ENCODE measurements at regions not wholly inside any gene's neighbourhood (a gene's known extent, or its start where the extent isn't known, plus 50 kb on each side); places are given as distances from the start of the nearest gene placed in this dataset.
"Not testable (repeated sequence)": the region's sequence is repeated elsewhere in the genome, so short reads cannot be mapped to it uniquely, and the experiment has no call there.

DNA sequence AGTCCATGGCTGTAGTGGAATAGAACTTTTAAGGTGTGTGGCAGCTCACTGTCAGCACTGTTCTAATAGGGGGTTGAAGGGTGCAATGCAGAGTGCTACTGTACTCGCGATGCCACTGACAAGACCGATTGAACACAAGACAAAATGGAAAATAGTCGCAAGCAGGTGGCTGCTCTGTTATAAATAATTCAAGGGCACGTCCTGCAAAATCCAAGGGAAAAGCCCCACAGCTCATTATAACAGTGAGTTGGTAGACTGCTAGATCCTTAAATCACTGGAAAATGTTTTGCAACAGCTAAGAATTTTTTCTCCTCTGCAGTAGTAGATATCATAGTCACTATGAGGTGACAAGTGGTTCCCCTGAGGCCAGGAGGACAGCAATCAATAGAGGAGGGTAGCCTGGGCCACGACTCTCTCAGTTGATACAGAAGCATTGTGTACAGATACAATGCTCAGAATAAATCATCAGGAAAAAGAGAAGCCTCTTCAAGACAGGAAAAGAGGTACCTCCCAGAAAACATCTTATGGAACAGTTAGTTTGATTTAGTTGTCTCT, 926.3 kb downstream of the TLE4 start:
- DNase-seq = no peak

GRCh38 chr9:80496901-80497556, 925.3 kb downstream of the TLE4 start:
- DNase-seq = no peak

DNA sequence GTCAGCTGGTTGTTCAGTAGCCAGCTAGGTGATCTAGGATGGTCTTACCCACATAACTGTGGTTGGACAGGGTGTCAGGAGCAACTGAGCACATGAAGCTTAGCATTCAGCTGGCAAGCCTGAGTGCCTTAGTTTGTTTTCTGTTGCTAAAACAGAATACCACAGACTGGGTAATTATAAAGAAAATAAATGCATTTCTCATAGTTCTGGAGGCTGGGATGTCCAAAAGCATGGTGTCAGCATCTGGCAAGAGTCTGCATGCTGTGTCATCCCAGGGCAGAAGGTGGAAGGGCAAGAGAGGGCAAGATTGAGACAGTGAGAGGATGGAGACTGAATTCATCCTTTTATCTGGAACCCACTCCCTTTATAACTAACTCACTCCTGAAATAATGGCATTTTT, 921.5 kb downstream of the TLE4 start:
- DNase-seq = no peak

- DNase-seq = no peak
Observed at GRCh38 chr9:80492221-80492620, 920.5 kb downstream of the TLE4 start.

- DNase-seq = no peak
Observed at GRCh38 chr9:80491086-80491696, 919.4 kb downstream of the TLE4 start.

DNA sequence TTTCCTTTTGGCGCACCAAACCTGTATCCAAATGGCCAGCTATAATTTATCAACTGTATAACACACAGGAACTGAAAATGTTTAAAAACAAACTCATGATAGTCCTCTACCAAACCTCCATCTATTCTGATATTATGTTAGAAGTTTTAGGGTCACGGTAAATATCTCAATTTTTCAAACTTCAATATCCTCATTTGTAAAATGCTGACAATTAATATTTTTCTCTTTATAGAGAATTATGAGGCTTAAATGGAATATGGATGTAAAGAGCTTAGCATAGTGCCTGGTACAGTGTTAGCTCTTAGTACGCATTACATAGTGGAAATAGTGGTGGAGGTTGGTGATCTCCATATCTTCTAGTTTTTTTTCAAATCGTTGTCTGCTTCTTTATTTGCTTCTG, 917.6 kb downstream of the TLE4 start:
- no peak for DNase-seq

DNA sequence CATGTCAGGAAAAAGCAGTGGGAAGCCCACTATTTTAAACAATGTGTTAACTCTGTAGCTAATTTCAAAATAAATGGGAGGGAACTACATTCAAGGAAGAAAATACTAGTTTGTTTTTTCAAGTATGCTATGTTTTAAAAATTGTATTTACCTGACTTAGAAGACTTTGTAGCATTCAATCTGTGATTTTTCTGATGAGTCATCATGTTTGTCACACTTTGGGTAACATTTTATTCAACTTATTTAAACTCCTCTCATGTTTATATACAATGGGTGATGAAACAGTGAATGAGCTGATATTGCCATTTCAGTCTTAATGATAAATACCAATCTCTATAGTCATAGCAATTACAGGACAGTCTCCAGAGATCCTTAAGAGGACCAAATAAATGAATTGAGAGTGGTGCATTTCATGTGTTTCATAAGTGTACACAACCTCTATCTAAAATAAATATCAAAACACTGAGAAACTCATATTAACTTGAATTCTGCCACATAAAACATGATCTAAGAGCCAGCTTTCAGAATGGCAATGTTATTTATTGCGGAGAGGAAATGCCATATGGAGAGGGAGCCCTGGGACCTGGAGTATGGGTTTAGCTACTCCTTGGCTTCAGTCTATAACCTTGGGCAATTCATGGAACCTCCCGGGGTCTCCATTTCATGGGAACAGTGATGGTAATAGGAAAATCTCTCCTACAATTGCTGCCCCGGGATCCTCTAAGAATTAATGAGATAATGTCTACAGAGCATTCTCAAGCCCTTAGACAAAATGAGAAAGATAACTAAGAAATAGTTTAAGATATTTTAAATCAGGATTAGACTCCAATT, 913.9 kb downstream of the TLE4 start:
- DNase-seq = no peak

DNA sequence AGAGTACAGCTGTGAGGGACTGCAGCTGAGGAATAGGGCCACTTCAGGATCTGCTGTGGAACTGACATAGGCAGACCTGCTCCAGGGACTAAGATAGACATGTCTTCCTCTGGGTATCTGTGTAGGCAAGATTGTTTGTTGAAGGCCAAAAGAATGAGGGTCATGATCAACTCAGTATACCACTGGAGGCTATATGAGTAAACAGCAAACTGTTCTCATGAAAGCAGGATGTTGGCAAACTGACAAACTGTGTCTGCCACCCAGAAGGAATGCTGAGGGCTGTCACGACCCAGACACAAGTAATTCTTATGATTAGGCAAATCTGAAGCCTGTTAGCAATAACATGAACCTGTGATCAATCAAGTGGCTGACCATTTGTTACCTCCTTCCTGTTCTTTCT, 910.5 kb downstream of the TLE4 start:
- not testable (repeated sequence) for DNase-seq

DNA sequence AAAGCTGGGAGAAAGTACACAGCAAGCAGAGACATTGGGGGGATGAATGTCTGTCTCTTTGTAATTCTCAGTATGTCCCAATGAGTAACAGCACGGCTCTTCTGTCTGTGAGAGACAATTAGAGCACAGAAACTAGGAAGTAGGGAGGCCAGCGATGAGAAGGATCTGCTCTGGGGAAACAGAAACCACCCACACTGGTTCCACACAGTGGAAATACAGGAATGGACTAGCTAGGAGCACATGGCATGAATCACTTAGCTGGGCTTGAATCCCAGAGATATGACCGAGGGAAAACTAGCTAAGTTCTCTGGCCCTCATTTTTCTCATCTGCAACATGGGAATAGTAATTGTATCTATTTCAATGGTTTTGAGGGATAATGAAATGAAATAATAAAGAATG, 895.9 kb downstream of the TLE4 start:
- DNase-seq = no peak

DNA sequence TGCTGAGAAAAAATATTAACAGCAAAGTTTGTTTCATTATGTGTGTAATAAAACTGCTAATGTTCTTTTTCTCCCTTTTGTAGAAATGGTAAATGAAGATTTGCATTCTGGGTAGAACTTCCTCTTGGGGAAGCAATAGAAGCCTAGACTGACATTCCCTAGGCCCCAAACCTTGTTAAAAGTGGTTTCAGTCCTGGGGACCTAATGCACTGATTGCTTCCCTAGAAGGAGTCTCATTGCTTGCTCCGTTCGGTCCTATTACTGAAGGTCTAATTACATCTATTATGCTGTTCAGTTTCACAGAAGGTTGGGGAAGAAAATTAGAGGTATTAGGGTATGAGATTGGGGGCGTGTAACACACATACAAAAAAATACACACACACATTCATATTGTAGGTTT, 893.8 kb downstream of the TLE4 start:
- DNase-seq = no peak

DNA sequence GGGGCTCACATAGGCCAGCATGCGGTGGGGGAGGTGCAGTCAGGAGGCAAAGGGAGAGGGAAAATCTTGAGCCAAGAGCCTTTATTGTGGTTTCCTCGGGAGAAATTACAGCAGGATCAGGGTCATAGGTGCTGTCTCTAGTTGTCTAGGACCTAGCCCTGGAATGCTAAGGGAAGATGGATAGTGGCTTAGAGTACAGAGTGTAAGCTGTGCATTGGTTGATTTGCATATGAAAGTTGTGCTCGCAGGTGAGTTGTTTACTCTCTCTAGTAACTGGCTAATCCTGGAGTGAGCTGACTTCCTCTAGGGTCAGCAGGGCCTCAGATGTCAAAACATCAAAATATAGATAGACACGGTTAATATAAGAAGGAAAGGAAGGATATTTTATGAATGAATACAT, 877.7 kb downstream of the TLE4 start:
- no peak for DNase-seq

DNA sequence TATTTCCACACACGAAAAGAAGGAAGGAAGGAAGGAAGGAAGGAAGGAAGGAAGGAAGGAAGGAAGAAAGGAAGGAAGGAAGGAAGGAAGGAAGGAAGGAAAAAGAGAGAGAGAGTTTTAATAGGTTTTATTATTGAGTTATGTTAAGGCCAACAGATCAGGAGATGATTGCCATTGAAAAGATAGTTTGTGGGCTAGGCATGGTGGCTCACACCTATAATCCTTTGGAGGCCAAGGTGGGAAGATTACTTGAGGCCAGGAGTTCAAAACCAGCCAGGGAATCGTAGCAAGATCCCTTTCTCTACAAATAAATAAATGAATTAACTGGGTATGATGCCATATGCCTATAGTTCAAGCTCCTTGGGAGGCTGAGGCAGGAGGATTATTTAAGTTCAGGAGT, 877.2 kb downstream of the TLE4 start:
- no peak for DNase-seq

DNA sequence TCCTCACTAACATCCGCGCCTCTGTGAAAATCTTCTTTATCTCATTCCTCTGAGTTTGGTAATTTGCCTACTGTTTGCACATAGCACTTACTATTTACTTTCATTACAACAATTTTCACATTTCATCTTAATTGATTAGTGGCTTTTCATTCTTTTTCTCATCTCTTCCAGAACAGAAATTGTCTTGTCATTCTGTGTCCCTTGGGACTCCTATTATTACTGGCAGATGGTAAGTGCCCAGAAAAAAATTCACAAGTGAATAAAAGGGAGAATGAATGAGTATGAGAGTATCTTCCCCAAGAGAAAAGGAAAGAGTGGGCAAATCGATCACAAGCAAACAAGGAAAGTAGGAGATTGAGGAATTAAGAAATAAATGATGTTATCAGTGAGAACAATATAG, 876.1 kb downstream of the TLE4 start:
- DNase-seq = no peak

GRCh38 chr9:80440724-80441123, 869.0 kb downstream of the TLE4 start:
- no peak for DNase-seq

- no peak for DNase-seq
Observed at GRCh38 chr9:80437825-80438224, 866.1 kb downstream of the TLE4 start.

DNA sequence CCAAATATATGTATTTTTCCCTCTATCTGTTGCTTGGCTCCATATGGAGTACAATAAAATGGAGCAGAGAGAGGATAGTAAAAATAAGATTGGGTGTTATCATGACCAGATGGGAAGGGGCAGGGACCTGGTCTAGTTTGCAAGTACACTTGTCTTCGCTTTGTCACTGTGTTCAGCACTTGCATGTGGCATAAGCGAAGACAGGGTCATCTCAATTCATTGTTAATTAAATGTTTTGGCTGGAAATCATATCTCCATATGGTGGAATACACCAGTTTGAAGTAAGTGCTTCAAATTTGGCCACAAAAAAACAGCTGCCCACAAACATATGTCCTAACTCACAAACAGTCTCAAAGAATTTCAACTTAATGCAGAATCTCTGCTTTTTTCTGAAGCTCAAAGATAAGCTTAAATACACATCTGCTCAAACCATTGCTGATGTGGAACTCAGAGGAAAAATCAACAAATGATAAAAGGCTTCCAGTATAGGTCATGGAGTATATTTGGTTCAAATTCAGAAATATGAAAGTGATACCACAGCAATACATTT, 865.4 kb downstream of the TLE4 start:
- DNase-seq = no peak

- no peak for DNase-seq
Observed at GRCh38 chr9:80435591-80435990, 863.8 kb downstream of the TLE4 start.

DNA sequence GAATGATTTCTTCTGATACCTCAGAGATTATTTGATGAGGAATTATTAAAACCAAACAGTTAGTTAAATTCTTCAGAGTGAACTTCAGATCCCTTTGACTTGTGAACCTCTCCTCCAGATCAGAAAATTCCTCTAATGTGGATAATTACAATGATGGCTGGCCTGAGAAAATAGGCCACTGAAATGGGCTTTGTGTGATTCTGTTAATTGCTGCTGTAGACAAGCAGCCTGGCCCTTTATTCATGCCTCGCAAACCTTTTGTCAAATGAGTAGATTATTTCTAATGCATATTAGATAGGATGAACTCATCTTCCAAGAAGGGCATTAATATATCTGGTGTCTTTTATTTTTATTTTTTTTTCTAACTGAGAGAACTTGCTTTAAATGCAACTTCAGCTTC, 855.2 kb downstream of the TLE4 start:
- DNase-seq = no peak

DNA sequence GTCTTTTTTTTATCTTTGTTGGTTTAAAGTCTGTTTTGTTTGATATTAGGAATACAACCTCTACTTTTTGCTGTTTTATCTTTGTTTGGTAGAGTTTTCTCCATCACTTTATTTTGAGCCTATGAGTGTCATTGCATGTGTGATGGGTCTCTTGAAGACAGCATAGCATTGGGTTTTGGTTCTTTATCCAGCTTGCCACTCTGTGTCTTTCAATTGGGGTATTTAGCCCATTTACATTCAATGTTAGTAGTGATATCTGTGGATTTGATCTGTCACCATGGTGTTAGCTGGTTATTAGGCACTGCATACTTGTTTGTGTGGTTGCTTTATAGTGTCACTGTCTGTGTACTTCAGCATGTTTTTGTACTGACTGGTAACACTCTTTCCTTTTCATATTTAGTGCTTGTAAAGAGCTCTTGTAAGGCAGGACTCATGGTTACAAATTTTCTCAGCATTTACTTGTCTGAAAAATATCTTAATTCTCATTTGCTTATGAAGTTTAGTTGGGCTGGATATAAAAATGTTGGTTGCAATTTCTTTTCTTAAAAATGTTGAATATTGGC, 845.5 kb downstream of the TLE4 start:
- no peak for DNase-seq

GRCh38 chr9:80410106-80410505, 838.3 kb downstream of the TLE4 start:
- no peak for DNase-seq

GRCh38 chr9:80407220-80407619, 835.5 kb downstream of the TLE4 start:
- no peak for DNase-seq

DNA sequence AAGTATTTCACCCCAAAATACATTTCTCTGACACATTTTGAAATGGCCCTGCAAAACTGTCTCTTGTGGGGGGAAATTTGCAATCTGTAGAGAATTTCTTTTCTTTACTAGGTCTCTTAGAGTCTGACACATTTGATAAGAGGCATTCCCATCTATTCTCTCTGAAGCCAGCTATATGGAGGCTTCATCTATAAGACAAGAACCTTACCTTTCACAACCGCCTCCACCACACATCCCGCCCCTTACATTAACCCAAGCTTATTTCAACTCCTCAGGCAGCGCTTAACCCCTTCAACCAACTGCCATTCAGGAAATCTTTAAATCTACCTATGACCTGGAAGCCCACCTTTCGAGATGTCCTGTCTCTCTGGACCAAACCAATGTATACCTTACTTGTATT, 829.5 kb downstream of the TLE4 start:
- no peak for DNase-seq

GRCh38 chr9:80400624-80401230, 829.0 kb downstream of the TLE4 start:
- DNase-seq = no peak
